Right lobe of liver (tissue), 6 donors: ENCODE measurements at regions not wholly inside any gene's neighbourhood (a gene's known extent, or its start where the extent isn't known, plus 50 kb on each side); places are given as distances from the start of the nearest gene placed in this dataset.
"Not testable (repeated sequence)": the region's sequence is repeated elsewhere in the genome, so short reads cannot be mapped to it uniquely, and the experiment has no call there.

Experiments used
- ATAC-seq, 4 donors: fragments of 200-7000 bp; cut with Tn5 transposase; one replicate each; pipeline ENCODE4 v1.9.1; 2020; ENCODE audit warnings: mild to moderate bottlenecking in 4 of 4, moderate library complexity in 4 of 4
- DNase-seq, 3 donors: peaks; one replicate each; pipeline ENCODE4 v3.0.0-alpha.2; 2020
- H3K27ac ChIP-seq, 3 donors: fragments of 200-600 bp; one replicate each; pipeline ENCODE4 v1.8.0; 2022
- H3K27me3 ChIP-seq, 2 donors: fragments of 200-600 bp; one replicate each; pipeline ENCODE4 v1.8.0; 2022
- H3K36me3 ChIP-seq, 4 donors: fragments of 200-600 bp; sonication (generic) in 1 of 4; one replicate each; pipeline versions ENCODE4 v1.5.1 to v1.8.0; 2017 to 2022; ENCODE audit warnings: control low read depth in 1 of 4
- H3K4me1 ChIP-seq, 4 donors: fragments of 200-600 bp; sonication (generic) in 1 of 4; one replicate each; pipeline versions ENCODE4 v1.5.1 to v1.8.0; 2017 to 2022; ENCODE audit warnings: control low read depth in 1 of 4
- H3K4me3 ChIP-seq, 3 donors: fragments of 200-600 bp; one replicate each; pipeline ENCODE4 v1.8.0; 2022
- H3K9me3 ChIP-seq, 4 donors: fragments of 200-600 bp; sonication (generic) in 1 of 4; one replicate each; pipeline versions ENCODE4 v1.5.1 to v1.8.0; 2017 to 2022; ENCODE audit warnings: control low read depth in 1 of 4
- POLR2A ChIP-seq: fragments of 450-650 bp; IDR thresholded peaks from one replicate; pipeline ENCODE4 v1.6.1; 2017; ENCODE audit warnings: antibody characterized with exemption, mild to moderate bottlenecking
- WGBS: methylation state at CpG from one replicate; pipeline ENCODE4 v1.1.6; 2018; ENCODE audit warnings: low coverage, low lambda C conversion rate; ENCODE audit not compliant: insufficient coverage; ENCODE audit errors: missing lambda C conversion rate; 5-methylcytosine and 5-hydroxymethylcytosine counted together
- intact Hi-C, 2 donors: fragments of 100-400 bp; cut with DNase I; formaldehyde crosslinking; loops; one replicate each; pipeline versions ENCODE4 v1.11.2 to v1.14.1; 2022
- TF ChIP-seq, protein P1 (sequence below), 4 donors: fragments of 200-600 bp in 3 of 4; fragments of 450-650 bp in 1 of 4; IDR thresholded peaks; one replicate each; pipeline versions ENCODE4 v1.5.1 to v1.8.0; 2016 to 2022; ENCODE audit warnings: antibody characterized with exemption in 4 of 4, mild to moderate bottlenecking in 2 of 4
- donor health status: DM: no; HTN: yes; CAD: no.
- donor health status: DM: no; HTN: no; CAD: no.
- donor health status: DM: no; HTN: no; CAD: no.
- donor health status: DM: no; HTN: yes; CAD: no.
- donor health status: DM: no; HTN: yes; CAD: no.

DNA sequence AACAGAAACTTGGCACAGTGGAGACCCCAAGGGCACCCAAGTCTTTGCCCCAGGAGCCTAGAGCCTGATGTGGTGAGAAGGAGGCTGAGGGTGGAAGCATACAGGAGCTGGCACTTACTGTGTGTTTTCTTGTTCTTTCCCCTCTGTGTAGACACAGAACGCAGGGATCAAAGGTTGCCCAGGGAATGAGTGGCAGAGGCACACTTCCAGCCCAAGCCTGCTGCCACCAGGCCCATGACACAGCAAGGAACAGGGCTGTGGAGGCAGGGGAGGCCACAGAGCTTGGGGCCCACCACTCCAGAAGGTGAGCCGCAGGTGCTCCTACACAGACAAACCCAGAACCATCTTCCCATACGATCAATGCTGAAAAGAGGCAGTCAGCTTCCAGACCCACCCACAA, 73.9 kb upstream of the S1PR3 start:
- no peak for TF ChIP-seq POLR2A
- TF ChIP-seq, protein P1, sequence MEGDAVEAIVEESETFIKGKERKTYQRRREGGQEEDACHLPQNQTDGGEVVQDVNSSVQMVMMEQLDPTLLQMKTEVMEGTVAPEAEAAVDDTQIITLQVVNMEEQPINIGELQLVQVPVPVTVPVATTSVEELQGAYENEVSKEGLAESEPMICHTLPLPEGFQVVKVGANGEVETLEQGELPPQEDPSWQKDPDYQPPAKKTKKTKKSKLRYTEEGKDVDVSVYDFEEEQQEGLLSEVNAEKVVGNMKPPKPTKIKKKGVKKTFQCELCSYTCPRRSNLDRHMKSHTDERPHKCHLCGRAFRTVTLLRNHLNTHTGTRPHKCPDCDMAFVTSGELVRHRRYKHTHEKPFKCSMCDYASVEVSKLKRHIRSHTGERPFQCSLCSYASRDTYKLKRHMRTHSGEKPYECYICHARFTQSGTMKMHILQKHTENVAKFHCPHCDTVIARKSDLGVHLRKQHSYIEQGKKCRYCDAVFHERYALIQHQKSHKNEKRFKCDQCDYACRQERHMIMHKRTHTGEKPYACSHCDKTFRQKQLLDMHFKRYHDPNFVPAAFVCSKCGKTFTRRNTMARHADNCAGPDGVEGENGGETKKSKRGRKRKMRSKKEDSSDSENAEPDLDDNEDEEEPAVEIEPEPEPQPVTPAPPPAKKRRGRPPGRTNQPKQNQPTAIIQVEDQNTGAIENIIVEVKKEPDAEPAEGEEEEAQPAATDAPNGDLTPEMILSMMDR (IDR thresholded peaks at IDR 0.05) = no peak
- ATAC-seq (peak; percentile 89 to 97 (median 93)), DNase-seq (peak; percentile 43 to 68 (median 64))
- Histone ChIP-seq H3K36me3 (no peaks in the 10 kb centered on the region), H3K4me1 (peaks cover 0 to 14% (median 0%) of the 10 kb centered on the region in 4 donors), H3K27ac (no peak overlapping the region), H3K4me3 (no peak overlapping the region), H3K9me3 (no peaks in the 10 kb centered on the region), H3K27me3 (no peaks in the 10 kb centered on the region)
- intact Hi-C loops = no loop called here
- no CpG with 5 or more reads among the region's 3 CpGs for WGBS

- H3K36me3 ChIP-seq, DNase-seq, ATAC-seq, intact Hi-C loops, H3K27me3 ChIP-seq, H3K27ac ChIP-seq, H3K9me3 ChIP-seq, H3K4me3 ChIP-seq: not testable (repeated sequence)
- H3K4me1 ChIP-seq = peaks cover 0 to 14% (median 0%) of the 10 kb centered on the region in 4 donors
- WGBS = no CpG with 5 or more reads among the region's 1 CpG
These were observed 72.7 kb upstream of the S1PR3 start for GRCh38 chr9:88918537-88918936.

DNA sequence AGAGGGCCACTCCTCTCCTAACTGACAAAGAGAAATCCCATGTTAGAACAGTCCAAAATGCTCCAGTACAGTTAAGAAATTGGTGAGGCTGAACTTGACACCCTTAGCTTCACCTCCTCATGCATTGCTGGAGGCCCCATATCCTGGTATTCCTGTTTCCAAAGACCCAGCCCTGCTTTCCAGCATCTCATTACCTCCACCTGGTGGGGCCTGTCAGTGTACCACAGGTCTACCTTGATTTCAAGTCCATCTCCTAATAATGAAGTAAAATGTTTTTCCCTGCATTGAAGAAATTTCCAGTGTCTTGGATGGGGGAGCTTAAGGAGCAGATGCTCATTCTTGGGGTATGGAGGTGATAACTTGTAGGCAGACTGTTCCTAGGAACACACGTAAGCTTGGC, 70.6 kb upstream of the S1PR3 start:
- H3K4me1 ChIP-seq = peaks cover 0 to 14% (median 0%) of the 10 kb centered on the region in 4 donors
- H3K27me3 ChIP-seq = no peaks in the 10 kb centered on the region
- no peaks in the 10 kb centered on the region for H3K36me3 ChIP-seq
- no peak for TF ChIP-seq POLR2A
- TF ChIP-seq, protein P1 (IDR thresholded peaks at IDR 0.05) = no peak
- 100% methylated on average over 1 of the region's 1 CpG for WGBS
- H3K4me3 ChIP-seq = no peak overlapping the region
- H3K27ac ChIP-seq = no peak overlapping the region
- ATAC-seq (no peak), DNase-seq (no peak)
- no peaks in the 10 kb centered on the region for H3K9me3 ChIP-seq
- intact Hi-C loops = no loop called here

DNA sequence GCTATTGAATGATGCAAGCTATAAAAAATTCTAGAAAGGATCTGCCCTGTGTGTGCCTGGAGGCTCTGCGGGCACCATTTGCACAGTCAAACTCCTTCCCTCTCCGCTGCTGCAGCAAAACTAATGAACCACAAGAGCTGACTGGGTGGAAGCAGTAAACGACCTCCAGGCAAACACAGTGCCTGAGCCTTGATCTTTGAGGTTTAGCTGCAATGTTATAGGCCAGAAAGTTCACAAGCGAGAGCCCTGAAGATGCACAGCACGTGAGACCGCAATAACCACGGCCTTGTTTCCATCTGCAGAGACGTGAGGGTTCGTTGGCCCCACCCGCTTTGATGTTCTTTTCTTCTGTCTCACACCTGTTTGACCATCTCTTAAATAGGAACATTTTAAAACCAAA, 69.2 kb upstream of the S1PR3 start:
- H3K36me3 ChIP-seq = no peaks in the 10 kb centered on the region
- ATAC-seq (no peak), DNase-seq (no peak)
- no peak for TF ChIP-seq POLR2A
- no peak overlapping the region for H3K4me3 ChIP-seq
- WGBS = 50% methylated on average over 7 of the region's 10 CpGs
- intact Hi-C loops = no loop called here
- no peaks in the 10 kb centered on the region for H3K27me3 ChIP-seq
- H3K9me3 ChIP-seq = no peaks in the 10 kb centered on the region
- no peak overlapping the region for H3K27ac ChIP-seq
- H3K4me1 ChIP-seq = peaks cover 0 to 6% (median 0%) of the 10 kb centered on the region in 4 donors

DNA sequence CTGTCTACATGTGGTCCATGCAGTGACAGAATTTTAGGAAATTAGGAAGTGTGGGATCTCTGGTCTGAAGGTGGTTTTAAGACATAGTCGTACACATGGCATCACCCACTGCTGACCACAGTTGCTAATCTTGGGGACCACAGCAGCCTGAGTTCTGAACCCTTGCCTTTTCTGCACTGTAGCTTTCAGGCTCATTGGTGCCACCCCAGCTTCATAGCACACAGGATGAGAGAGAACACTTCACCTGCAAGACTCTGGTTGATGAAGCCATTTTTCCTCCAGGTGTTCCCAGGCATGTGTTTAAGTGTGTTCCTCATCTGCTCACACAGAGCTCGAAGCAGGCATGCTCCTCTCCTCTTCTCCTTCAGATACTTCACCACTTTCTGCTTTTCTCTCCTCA, 68.2 kb upstream of the S1PR3 start:
- 56% methylated on average over 2 of the region's 2 CpGs for WGBS
- no peak overlapping the region for H3K27ac ChIP-seq
- no peaks in the 10 kb centered on the region for H3K27me3 ChIP-seq
- H3K9me3 ChIP-seq = no peaks in the 10 kb centered on the region
- H3K4me3 ChIP-seq = no peak overlapping the region
- H3K36me3 ChIP-seq = no peaks in the 10 kb centered on the region
- no peaks in the 10 kb centered on the region for H3K4me1 ChIP-seq
- DNase-seq (no peak), ATAC-seq (no peak)
- intact Hi-C loops = no loop called here
- no peak for TF ChIP-seq POLR2A
- TF ChIP-seq, protein P1 (IDR thresholded peaks at IDR 0.05) = no peak
